Smooth muscle cell (in vitro differentiated cells): ENCODE measurements at regions not wholly inside any gene's neighbourhood (a gene's known extent, or its start where the extent isn't known, plus 50 kb on each side); places are given as distances from the start of the nearest gene placed in this dataset.

Experiments
- DNase-seq: peaks from one replicate; lab custom pipeline; 2025; ENCODE audit not compliant: unreplicated experiment; lab: John Stamatoyannopoulos, UW
- H2AFZ ChIP-seq: fragments of 200-600 bp; sonication (generic); 2 replicates; pipeline ENCODE4 v1.6.0; 2016; ENCODE audit warnings: antibody characterized with exemption, low read depth, mild to moderate bottlenecking
- H3F3A ChIP-seq: fragments of 200-600 bp; sonication (generic); 2 replicates; pipeline ENCODE4 v1.6.0; 2017; ENCODE audit warnings: antibody characterized with exemption, low read depth
- H3K27ac ChIP-seq: fragments of 200-600 bp; sonication (generic); 2 replicates; pipeline ENCODE4 v1.5.1; 2016; ENCODE audit warnings: low read depth, mild to moderate bottlenecking
- H3K27me3 ChIP-seq: fragments of 200-600 bp; sonication (generic); 2 replicates; pipeline ENCODE4 v1.6.1; 2016; ENCODE audit warnings: low read depth, mild to moderate bottlenecking
- H3K36me3 ChIP-seq: fragments of 200-600 bp; sonication (generic); 2 replicates; pipeline ENCODE4 v1.5.1; 2016; ENCODE audit warnings: low read depth
- H3K4me1 ChIP-seq: fragments of 200-600 bp; sonication (generic); 2 replicates; pipeline ENCODE4 v1.5.1; 2016; ENCODE audit warnings: low read depth
- H3K4me2 ChIP-seq: fragments of 200-600 bp; sonication (generic); 2 replicates; pipeline ENCODE4 v1.6.0; 2016; ENCODE audit warnings: mild to moderate bottlenecking
- H3K4me3 ChIP-seq: fragments of 200-600 bp; sonication (generic); 2 replicates; pipeline ENCODE4 v1.5.1; 2016; ENCODE audit warnings: mild to moderate bottlenecking
- H3K79me2 ChIP-seq: fragments of 200-600 bp; sonication (generic); 2 replicates; pipeline ENCODE4 v1.6.0; 2016; ENCODE audit warnings: low read depth, mild to moderate bottlenecking
- H3K9ac ChIP-seq: fragments of 200-600 bp; sonication (generic); 2 replicates; pipeline ENCODE4 v1.6.0; 2016; ENCODE audit warnings: low read depth
- H3K9me3 ChIP-seq: fragments of 200-600 bp; sonication (generic); replicated peaks from 2 replicates; pipeline ENCODE4 v1.5.1; 2016; ENCODE audit warnings: low read depth
- H4K20me1 ChIP-seq: fragments of 200-600 bp; sonication (generic); 2 replicates; pipeline ENCODE4 v1.6.0; 2016; ENCODE audit warnings: low read depth
- CTCF ChIP-seq: fragments of 200-600 bp; sonication (generic); IDR thresholded peaks from 2 replicates; pipeline ENCODE4 v1.5.1; 2017; ENCODE audit warnings: borderline replicate concordance, mild to moderate bottlenecking, antibody characterized with exemption; ENCODE audit not compliant: insufficient read depth, poor library complexity, severe bottlenecking
- WGBS: methylation state at CpG from one replicate; pipeline ENCODE4 v1.1.7; 2016; ENCODE audit warnings: low lambda C conversion rate; 5-methylcytosine and 5-hydroxymethylcytosine counted together

- no peak overlapping the region for H3K4me3 ChIP-seq
- no peak for TF ChIP-seq CTCF
- no peaks in the 10 kb centered on the region for H3K27me3 ChIP-seq
- 68% methylated on average over 6 of the region's 6 CpGs for WGBS
- no peak overlapping the region for H3K9ac ChIP-seq
- DNase-seq, result no peak
- H2AFZ ChIP-seq, result peak overlapping the region; percentile 31
- peak overlapping the region; percentile 42 for H3K4me2 ChIP-seq
- no peaks in the 10 kb centered on the region for H3K4me1 ChIP-seq
- peak overlapping the region; percentile 11 for H3K27ac ChIP-seq
- H3K79me2 ChIP-seq, result no peaks in the 10 kb centered on the region
- H3F3A ChIP-seq, result no peaks in the 10 kb centered on the region
- H3K9me3 ChIP-seq, result no peaks in the 10 kb centered on the region
- no peaks in the 10 kb centered on the region for H3K36me3 ChIP-seq
- H4K20me1 ChIP-seq, result no peaks in the 10 kb centered on the region
Observed at GRCh38 chr6:155543166-155543847, 87.7 kb upstream of the NOX3 start.

- H2AFZ ChIP-seq, result no peak overlapping the region
- H3K4me3 ChIP-seq, result no peak overlapping the region
- H3K36me3 ChIP-seq, result no peaks in the 10 kb centered on the region
- no peak overlapping the region for H3K9ac ChIP-seq
- H3K79me2 ChIP-seq, result no peaks in the 10 kb centered on the region
- peak overlapping the region; percentile 6 for H3K4me2 ChIP-seq
- H3K27ac ChIP-seq, result no peak overlapping the region
- no peaks in the 10 kb centered on the region for H3K4me1 ChIP-seq
- no peak for DNase-seq
- no peaks in the 10 kb centered on the region for H4K20me1 ChIP-seq
- 64% methylated on average over 4 of the region's 4 CpGs for WGBS
- no peaks in the 10 kb centered on the region for H3K9me3 ChIP-seq
- no peaks in the 10 kb centered on the region for H3K27me3 ChIP-seq
- H3F3A ChIP-seq, result no peaks in the 10 kb centered on the region
- no peak for TF ChIP-seq CTCF
Observed at GRCh38 chr6:155542036-155542435, 86.4 kb upstream of the NOX3 start.

GRCh38 chr6:155538708-155539390 is 83.2 kb upstream of the NOX3 start:
- H3K9ac ChIP-seq, result no peak overlapping the region
- H2AFZ ChIP-seq, result no peak overlapping the region
- no peaks in the 10 kb centered on the region for H3K4me1 ChIP-seq
- no peaks in the 10 kb centered on the region for H3K79me2 ChIP-seq
- no peak for TF ChIP-seq CTCF
- no peaks in the 10 kb centered on the region for H3K9me3 ChIP-seq
- no peaks in the 10 kb centered on the region for H4K20me1 ChIP-seq
- H3K4me2 ChIP-seq, result no peak overlapping the region
- DNase-seq, result no peak
- H3K27ac ChIP-seq, result no peak overlapping the region
- no peaks in the 10 kb centered on the region for H3F3A ChIP-seq
- WGBS, result 61% methylated on average over 3 of the region's 3 CpGs
- no peak overlapping the region for H3K4me3 ChIP-seq
- no peaks in the 10 kb centered on the region for H3K27me3 ChIP-seq
- no peaks in the 10 kb centered on the region for H3K36me3 ChIP-seq
